ENCODE measurements at regions not wholly inside any gene's neighbourhood (a gene's known extent, or its start where the extent isn't known, plus 50 kb on each side); places are given as distances from the start of the nearest gene placed in this dataset.
"Not testable (repeated sequence)": the region's sequence is repeated elsewhere in the genome, so short reads cannot be mapped to it uniquely, and the experiment has no call there.

- peak; percentile 63 to 79 for DNase-seq
These were observed 128.4 kb upstream of the TNRC6C start for GRCh38 chr17:77829843-77830799.

GRCh38 chr17:77830816-77831473 is 127.6 kb upstream of the TNRC6C start:
- no peak for DNase-seq

GRCh38 chr17:77831474-77832179 is 126.9 kb upstream of the TNRC6C start:
- DNase-seq = no peak

GRCh38 chr17:77832180-77832560 is 126.3 kb upstream of the TNRC6C start:
- DNase-seq = no peak

- DNase-seq = no peak
These were observed 124.7 kb upstream of the TNRC6C start for GRCh38 chr17:77833769-77834168.

- DNase-seq = peak; percentile 90 to 98
These were observed 124.1 kb upstream of the TNRC6C start for GRCh38 chr17:77834170-77835115.

GRCh38 chr17:77836557-77837041 is 121.9 kb upstream of the TNRC6C start:
- DNase-seq = peak; percentile 27 to 55

- not testable (repeated sequence) for DNase-seq
These were observed 121.4 kb upstream of the TNRC6C start for GRCh38 chr17:77837072-77837471.

- DNase-seq = no peak
These were observed 120.6 kb upstream of the TNRC6C start for GRCh38 chr17:77837917-77838316.

- peak in 1 of 2 donors; percentile 26 for DNase-seq
These were observed 119.5 kb upstream of the TNRC6C start for GRCh38 chr17:77838748-77839697.

- no peak for DNase-seq
These were observed 118.6 kb upstream of the TNRC6C start for GRCh38 chr17:77839698-77840512.

GRCh38 chr17:77840513-77841165 is 117.9 kb upstream of the TNRC6C start:
- peak in 1 of 2 donors; percentile 21 for DNase-seq

GRCh38 chr17:77841742-77842527 is 116.6 kb upstream of the TNRC6C start:
- no peak for DNase-seq

- DNase-seq = peak; percentile 76 to 78
These were observed 115.9 kb upstream of the TNRC6C start for GRCh38 chr17:77842528-77843147.

- DNase-seq = peak in 1 of 2 donors; percentile 33
These were observed 115.1 kb upstream of the TNRC6C start for GRCh38 chr17:77843255-77843895.

GRCh38 chr17:77843896-77844295 is 114.6 kb upstream of the TNRC6C start:
- DNase-seq = no peak

GRCh38 chr17:77844681-77845080 is 113.8 kb upstream of the TNRC6C start:
- DNase-seq = no peak

All from inflammatory macrophage (primary cell).